ENCODE measurements at regions not wholly inside any gene's neighbourhood (a gene's known extent, or its start where the extent isn't known, plus 50 kb on each side); places are given as distances from the start of the nearest gene placed in this dataset.

DNA sequence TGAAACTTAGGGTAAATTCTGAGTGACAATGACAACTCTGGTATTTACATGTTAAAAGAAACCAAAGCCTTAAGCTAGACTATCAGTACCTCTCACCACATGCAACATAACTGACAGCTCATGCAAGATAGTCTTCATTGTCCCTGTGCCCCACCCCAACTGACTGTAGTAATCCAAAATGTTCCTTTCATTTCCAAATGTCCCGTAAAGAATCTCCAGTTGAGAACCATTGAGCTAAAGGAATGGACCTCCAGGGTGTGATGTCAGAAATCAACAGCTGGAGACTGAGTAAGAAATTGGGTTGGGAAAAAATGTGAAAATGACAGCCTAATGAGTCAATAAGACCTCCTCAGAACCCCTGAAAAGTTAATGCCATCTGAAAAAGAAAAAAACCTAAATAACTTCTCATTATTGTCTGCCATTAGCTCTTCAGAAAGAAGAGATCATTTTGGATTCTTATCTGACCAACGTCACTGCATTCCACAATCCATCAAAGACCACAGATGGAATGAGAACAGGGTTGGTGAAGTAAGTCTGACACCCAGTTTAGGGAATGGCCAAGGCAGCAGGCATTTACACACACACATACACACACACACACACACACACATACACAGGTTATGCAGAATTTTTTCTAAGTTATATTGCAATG, 51.7 kb upstream of the ACVR2A start:
- no peak for DNase-seq (ENCODE audit: low spot score)

DNA sequence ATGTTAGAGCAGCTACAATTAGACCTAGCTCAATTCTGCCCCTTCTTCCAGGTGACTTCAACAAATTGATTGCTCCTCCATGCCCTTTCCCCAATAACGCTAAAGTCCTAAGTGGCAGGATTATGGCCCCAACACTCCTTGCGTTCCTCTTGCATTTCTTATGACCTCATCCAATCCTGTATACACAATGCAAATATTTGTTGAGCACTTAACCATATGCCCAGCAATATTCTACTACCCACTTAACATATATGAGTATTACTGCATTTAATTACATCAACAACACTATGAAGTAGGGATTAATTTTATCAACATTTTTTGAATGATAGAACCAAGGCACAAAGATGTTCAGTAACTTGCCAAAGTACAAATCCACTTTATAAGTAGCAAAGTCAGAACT, 54.2 kb upstream of the ACVR2A start:
- no peak for DNase-seq (ENCODE audit: low spot score)

DNA sequence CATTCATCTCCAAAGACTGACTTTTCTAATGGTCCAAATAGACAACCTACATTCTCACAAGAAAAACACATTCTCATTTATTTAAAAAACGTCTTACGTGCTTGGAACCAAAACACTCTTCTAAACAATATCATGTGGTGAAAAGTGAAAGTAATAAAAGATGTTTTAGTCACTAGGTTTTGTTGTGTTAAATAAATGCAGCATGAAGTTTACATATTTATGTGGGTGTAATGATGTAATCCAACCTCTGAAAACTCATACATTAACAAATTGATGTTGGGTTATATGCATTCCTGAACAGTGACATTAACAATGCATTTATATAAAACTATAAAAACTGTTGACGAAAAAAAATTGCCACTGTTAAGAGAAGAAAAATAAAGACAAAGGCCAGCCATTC, 55.1 kb upstream of the ACVR2A start:
- DNase-seq (ENCODE audit: low spot score): no peak

DNA sequence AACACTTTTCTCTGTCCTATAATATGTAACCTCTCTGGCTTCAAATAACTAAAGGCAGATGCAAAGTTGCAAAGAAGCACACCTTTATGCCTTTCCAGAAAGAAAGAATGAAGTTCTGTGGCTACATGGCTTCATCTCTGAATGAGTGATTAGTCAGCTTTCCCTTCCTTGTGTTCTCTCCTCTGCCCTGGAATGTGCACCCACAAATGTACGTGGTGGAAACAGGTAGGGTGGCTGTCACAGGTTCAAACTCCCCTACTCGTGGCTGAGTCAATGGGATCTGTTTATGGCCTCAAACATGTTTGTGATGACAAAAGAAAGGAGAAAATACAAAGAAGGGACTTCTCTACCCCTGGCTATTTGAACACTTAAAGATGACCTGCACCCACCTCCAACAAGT, 55.5 kb upstream of the ACVR2A start:
- no peak for DNase-seq (ENCODE audit: low spot score)

DNA sequence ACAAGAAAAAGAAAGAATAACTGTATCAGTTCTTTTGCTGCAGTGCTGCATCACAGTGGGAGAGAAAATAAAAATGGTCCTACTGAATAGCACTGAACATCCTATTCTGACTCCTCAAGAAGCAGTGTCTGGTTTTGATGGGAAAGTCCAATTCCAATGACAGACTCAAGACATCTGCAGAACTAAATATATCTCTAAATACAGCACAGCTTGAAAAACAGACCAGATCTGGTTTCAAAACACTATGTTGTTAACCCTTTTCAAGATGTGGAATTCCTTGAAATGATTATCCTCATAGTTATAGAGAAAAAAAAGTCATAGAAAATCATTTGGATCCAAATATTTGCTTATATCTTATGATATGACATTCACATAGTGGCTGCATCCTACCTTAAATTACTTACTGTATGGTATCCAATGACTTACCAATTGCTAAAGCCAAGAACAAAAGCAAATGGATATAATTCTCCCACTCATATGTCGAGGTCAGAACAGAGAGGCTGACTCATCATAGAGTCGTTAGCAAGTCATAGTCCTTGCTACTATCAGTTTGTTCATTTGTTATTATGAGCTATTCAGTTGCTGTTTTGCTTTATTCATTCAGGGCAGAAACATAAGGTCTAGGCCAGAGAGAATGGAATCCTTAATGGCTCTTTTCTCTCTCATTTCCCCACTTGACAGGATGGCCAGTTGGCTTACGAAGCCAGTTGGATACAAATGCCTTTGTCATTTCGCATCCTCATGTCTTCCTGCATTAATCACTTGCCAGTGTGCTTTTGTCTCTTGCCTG, 62.5 kb upstream of the ACVR2A start:
- peak; percentile 40 for DNase-seq (ENCODE audit: low spot score)

DNA sequence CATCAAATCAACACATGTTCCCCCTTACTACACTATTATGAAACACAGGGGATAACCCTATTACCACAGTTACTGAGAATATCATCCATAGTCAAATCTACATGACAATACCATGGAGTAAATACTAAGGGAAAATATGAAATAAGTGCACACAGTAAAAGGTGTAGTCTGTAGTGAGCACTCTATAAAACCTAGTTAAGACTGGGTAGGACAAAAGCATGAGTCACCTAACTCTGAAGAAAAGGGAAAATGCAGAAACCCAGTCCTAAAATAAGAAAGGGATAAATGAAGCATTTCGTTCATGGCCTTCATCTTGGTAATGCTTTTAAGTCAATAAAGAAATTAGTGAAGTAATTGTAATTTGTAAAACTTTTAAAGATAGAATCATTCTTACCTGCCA, 65.4 kb upstream of the ACVR2A start:
- DNase-seq (ENCODE audit: low spot score): no peak

DNA sequence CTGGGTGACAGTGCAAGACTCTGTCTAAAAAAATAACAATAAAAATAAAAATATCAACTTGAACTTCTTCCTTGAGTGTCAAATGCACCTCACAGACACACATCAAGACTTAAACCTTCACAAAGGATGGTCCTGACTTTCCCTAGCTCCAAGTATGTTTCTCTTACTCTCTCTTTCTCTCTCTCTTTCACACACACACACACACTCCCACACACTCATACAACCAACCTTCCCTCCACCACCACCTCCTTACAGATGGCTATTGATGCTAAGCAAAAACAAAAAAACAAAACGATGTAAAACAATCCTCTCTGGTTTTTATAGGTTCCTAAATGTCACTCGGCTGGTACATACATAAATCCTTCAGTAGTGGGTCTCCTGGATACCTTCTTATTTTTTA, 67.4 kb upstream of the ACVR2A start:
- no peak for DNase-seq (ENCODE audit: low spot score)

DNA sequence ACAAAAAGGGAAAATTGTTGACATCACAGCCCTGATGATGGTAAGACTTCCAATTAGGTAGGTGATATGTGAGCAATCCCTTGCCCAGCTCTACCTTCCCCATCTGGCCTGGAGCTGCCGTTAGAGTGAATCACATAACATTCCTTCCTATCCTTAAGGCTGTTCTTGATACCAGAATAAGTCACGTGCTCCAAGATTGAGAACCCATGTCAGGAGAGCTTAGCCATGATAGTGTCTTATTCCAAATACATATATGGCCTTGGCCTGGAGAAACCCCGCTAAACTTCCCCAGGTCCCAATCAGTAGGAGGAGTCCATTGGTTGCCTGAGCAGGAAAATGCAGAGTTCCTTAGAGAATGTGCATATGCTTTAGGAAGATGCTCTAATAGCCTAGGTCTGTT, 70.0 kb upstream of the ACVR2A start:
- no peak for DNase-seq (ENCODE audit: low spot score)

DNA sequence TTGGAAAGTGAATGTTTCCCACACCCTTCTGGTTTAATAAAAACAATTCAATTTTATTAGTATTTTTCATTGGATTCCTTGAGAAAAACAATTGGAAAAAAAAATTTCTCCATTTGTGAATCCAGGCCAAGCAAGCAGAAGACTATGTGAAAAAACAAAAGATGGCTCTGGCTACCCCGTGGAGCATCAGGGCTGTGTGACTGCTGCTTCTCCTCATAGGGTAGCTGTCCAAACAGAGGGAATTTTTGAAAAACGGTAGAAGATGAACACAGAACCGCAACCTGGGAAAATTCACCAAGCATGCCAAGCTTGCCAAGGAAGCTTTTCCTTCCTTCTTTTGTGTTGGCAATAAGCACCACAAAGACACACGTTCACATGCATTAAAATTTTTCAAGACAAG, 71.3 kb upstream of the ACVR2A start:
- DNase-seq (ENCODE audit: low spot score): no peak

DNA sequence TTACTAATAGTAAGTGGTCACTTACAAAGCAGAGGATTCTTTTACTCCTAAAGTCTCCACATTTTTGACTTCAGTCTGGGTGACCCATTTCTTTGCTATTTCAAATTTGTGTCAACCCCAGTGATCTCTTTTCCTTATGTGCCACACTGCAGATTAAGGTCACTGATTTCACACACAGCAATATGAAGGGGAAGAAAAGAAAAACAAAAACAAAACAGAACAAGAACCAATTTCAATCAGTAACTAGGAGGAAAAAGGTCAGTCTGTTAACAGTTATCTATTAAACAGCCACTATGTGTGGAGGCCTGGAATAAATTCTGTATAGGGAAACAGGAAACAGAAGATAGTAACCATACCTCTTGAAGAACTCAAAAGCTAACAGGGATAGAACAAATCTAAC, 72.0 kb upstream of the ACVR2A start:
- DNase-seq (ENCODE audit: low spot score): no peak

DNA sequence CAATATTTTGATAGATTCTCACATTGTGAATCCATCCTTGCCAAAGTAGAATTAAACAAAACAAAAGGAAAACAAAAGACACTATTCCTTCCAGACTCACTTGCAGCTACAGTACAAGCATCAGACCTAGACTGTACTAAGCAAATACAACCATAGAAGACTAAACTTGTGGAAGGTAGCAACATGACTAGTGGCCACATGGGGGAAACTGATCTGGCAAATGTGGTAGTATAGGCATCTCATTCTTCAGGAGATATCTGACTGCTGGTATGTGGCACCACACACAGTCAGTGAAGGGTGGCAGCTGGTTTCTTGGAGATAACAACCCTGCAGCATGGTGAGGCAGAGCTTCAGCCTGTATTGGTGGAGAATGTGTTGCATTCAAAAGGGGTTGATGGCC, 81.0 kb upstream of the ACVR2A start:
- DNase-seq (ENCODE audit: low spot score): no peak

DNA sequence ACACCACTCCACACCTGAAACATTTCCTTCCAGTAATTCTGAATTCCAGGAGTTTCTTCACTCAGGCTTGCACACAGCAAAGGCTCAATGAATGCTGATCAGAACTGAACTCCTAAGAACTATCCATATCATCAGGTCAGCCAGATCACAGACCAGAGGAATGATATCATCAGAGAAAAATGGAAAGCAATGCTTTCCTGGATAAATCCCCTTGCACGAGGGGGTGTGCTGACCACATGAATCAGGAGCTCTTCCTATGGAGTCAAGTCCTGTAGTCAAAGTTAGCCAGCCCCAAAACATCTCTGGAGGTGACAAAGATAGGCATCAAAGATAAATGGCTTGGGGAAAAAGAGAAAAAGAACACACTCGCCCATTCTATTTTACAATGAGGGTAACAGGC, 83.8 kb upstream of the ACVR2A start:
- no peak for DNase-seq (ENCODE audit: low spot score)

DNA sequence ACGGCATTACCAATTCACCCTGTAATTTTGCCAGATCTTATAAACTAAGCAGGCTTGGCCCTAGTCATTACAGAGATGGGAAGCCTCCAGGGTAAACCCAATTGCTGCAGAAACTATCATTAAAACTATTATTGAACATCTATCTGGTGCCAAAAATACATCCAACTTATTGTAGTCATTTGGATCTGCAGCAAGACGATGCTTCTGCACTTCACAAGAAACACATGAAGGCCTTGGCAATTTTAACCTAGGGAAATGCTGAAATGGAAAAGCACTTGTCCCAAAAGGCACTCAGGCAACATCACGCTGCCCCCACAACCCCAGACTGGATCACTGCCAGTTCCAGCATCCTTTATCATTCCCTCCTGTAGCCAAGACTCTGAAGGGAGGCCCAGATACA, 85.3 kb upstream of the ACVR2A start:
- no peak for DNase-seq (ENCODE audit: low spot score)

DNA sequence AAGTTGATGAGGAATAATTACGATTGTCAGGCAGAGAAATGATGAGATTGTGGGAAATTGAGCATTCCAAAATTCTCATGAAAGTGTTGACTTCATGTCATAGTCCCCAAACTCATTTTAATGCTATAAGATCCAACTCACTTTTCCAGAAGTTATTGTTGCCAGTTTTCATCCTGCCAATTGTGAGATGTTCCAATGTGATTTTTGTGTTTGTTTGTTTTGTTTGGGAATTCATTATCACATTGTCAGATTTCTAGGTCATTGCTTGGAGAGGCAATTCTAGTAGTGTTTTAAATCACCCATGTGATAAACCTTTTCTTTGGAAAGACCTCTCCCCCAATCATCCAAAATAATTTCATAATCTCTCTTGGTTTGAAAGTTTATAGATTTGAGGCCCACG, 86.0 kb upstream of the ACVR2A start:
- DNase-seq (ENCODE audit: low spot score): no peak

DNA sequence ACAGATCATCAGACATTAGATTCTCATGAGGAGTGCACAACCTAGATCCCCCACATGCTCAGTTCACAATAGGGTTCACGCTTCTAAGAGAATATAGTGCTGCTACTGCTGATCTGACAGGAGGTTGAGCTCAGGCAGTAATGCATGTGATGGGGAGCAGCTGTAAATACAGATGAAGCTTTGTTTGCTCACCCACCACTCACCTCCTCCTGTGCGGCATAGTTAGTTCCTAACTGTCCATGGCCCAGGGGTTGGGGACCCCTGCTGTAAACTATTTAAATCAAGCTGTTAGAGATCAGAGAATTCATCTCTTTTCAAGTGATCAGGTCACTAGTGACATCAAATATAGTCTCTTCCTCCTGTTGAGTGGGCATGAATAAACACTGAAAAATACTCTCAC, 88.8 kb upstream of the ACVR2A start:
- no peak for DNase-seq (ENCODE audit: low spot score)

DNA sequence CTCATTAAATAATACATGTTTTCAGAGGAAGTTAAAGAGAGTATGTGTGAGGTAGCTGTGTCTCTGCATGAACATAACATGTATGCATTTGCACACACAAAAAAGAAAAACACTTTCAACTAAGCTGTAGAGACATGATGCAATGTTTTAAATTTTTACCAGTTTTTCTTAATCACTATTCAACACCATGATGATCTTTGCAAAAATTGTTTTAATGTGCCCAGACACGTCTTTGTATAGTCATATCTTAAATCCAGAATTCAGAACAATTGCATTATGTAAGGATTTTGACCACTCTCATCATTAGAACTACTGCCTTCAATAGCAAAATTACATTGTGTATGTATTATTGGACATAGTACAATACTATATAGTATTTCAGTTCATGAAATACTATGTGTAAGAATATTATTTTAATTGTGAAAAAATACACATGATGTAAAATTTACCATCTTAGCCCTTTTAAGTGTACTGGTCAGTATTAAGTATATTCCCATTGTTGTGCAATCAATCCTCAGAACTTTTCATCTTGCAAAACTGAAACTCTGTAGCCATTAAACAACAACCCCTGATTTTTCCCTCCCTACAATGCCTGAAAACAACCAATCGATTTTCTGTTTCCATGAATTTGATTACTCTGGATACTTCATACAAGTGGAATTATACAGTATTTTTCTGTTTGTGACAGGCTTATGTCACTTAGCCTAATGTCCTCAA, 104.5 kb upstream of the ACVR2A start:
- no peak for DNase-seq (ENCODE audit: low spot score)

DNA sequence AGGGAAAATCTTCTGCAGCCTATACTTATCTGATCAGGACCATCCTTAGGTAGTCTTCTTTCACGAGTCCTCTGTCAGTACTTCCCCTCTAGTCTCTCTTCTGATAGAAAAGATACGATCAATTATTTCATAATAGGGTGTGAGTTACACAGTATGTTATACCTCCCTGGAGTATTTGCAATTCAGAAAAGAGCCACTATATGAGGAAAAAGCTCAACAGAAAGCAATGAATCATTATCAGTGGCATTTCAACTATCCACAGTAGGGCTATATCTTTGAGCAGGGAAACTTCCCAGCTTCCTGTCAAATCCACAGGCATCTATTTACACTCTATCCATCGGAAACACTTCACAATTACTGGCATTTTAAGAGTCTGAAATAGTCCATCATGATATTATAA, 105.3 kb upstream of the ACVR2A start:
- no peak for DNase-seq (ENCODE audit: low spot score)

DNA sequence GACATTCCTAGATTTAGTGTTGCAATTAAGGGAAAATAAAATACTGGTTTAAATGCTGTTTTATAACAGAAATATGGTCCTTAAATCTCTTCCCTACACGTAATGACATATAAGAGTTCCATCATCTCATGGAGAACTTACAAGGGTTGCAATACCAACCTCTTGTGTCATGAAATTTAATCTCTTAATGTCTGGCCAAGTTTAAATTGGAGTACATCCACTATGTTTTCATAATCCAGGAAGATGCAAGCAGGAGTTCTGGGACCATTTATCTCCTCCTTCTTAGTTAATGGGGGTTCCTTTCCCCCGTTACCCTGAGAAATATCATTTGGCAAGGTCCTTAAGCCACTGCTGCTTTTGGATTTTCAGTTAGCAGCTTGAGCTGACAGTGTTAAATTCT, 126.0 kb upstream of the ACVR2A start:
- no peak for DNase-seq (ENCODE audit: low spot score)

DNA sequence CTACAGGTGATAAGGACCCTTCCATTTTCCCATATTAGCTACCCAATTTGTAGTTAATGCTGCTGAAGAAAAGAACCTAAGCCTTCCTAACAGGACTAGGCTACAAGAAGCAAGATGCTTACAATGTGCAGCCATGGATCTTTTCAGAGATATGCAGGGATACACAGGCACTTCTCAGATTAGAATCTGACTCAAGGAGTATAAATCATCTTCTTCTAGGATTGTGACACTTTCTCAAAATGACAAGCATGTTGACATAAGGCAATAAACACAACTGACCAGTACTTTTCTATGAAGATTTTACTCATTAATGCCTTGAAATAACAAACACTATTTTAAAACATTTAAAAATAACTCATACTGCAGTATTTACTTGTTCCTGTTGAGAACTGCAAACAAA, 127.9 kb upstream of the ACVR2A start:
- no peak for DNase-seq (ENCODE audit: low spot score)

DNA sequence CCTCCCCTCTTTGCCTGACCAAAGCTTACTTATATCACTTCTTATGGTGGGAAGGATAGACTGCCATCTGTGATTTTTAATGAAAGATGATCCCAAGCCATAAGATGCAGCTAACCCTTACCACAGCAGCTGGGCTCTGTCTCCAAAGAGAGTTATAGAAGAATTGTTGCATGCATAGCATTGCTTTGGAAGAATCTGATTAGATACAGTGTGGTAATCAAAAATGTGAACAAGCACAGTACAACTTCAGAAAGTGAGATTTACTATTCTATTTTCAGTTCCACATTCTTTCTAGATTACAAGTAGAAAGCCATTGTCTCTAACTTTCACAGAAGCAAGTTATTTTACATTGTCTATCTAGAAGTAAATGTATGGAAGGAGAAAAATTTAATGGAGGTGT, 129.0 kb upstream of the ACVR2A start:
- no peak for DNase-seq (ENCODE audit: low spot score)

DNA sequence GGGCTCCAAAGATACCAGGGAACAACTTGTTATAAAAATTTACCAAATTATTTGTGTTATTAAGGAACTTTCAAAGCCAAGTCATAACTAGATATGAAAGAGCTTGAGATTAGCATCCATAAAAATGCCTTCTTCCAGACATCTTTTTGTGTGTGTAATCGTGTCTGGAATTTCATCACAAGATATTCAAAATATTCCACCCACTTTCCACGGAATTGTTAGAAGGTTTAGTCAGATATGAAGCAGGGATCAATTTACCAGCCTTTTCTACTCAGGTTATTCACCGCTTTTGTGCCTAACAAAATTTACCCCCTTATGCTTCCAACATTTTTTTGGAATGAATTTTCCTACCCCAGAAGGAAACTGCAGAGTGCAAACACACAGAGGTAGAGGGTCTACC, 130.2 kb upstream of the ACVR2A start:
- DNase-seq (ENCODE audit: low spot score): no peak

DNA sequence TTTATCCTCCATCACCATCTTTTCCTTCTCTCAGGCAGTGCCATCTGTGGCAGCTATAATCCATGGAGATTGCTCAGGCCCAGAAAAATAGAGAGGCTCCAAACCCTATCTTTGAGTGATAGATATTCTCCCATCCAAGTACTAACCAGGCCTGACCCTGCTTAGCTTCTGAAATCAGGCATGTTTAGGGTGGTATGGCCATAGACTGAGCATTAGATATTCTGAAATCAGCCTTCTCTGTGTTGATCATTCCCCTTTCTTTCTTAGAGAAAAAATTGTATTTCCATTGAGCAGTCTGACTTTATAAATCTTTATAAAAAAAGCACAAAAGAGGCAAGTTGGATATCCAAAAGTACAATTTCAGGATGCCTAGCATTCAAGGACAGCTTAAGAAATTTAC, 131.5 kb upstream of the ACVR2A start:
- DNase-seq (ENCODE audit: low spot score): no peak

DNA sequence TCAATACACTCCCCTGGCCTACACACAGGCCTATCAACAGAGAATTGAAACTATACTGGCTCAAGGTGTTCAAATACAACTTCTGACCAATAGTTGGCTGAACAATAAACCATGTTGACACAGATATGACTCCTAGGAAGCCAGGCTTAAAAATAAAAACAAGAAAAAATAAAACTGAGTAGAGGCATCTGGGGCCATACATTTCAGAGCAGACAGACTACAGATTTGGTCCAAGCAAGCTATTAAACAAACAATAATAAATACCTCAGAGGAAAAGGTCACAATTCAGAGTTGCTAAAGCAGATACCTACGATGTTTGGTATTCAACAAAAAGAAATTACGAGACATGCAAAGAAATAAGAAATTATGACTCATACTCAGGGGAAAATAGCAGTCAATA, 132.8 kb upstream of the ACVR2A start:
- no peak for DNase-seq (ENCODE audit: low spot score)

DNA sequence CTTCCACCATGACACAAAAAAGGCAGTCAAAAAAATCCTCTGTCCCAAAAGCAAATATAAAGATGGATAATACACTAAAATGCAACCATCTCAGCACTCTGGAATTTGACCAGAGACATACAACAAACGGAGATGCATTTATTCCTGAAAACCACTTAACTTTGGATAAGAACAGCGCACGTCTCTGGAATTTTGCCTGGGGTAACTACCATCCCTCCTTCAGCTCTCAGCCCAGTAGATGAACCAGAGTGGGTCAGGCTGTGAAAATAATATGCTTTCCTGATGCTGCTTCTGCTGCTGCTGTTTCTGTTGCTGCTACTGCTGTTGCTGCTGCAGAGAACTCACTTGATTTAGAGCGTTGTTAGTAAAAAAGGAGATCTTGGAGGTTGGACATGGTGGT, 133.8 kb upstream of the ACVR2A start:
- no peak for DNase-seq (ENCODE audit: low spot score)
